HG02852 (cell line): ENCODE measurements at regions not wholly inside any gene's neighbourhood (a gene's known extent, or its start where the extent isn't known, plus 50 kb on each side); places are given as distances from the start of the nearest gene placed in this dataset.
"Not testable (repeated sequence)": the region's sequence is repeated elsewhere in the genome, so short reads cannot be mapped to it uniquely, and the experiment has no call there.

ENCODE experiments used
- ATAC-seq: cut with Tn5 transposase; IDR thresholded peaks from one replicate; pipeline ENCODE4 v1.9.1; 2021; ENCODE audit warnings: mild to moderate bottlenecking, moderate library complexity; ENCODE audit not compliant: unreplicated experiment

GRCh38 chr12:107517816-107518215, 167.8 kb upstream of the PWP1 start:
- ATAC-seq = not testable (repeated sequence)

- ATAC-seq = no peak
Observed at GRCh38 chr12:107518868-107519267, 166.7 kb upstream of the PWP1 start.

GRCh38 chr12:107519906-107520859, 165.4 kb upstream of the PWP1 start:
- ATAC-seq = no peak

- ATAC-seq = no peak
Observed at GRCh38 chr12:107521826-107522355, 163.7 kb upstream of the PWP1 start.

GRCh38 chr12:107522692-107523477, 162.7 kb upstream of the PWP1 start:
- no peak for ATAC-seq

GRCh38 chr12:107523775-107524535, 161.6 kb upstream of the PWP1 start:
- no peak for ATAC-seq

- ATAC-seq = no peak
Observed at GRCh38 chr12:107525063-107525718, 160.4 kb upstream of the PWP1 start.

- no peak for ATAC-seq
Observed at GRCh38 chr12:107525719-107526554, 159.7 kb upstream of the PWP1 start.

- no peak for ATAC-seq
Observed at GRCh38 chr12:107526555-107527180, 158.9 kb upstream of the PWP1 start.

- ATAC-seq = no peak
Observed at GRCh38 chr12:107528731-107529365, 156.8 kb upstream of the PWP1 start.

- no peak for ATAC-seq
Observed at GRCh38 chr12:107529991-107530390, 155.6 kb upstream of the PWP1 start.

- ATAC-seq = no peak
Observed at GRCh38 chr12:107530701-107531100, 154.9 kb upstream of the PWP1 start.

- no peak for ATAC-seq
Observed at GRCh38 chr12:107533218-107533617, 152.4 kb upstream of the PWP1 start.

GRCh38 chr12:107536613-107537012, 149.0 kb upstream of the PWP1 start:
- no peak for ATAC-seq

- ATAC-seq = no peak
Observed at GRCh38 chr12:107537464-107538119, 148.0 kb upstream of the PWP1 start.

- ATAC-seq = no peak
Observed at GRCh38 chr12:107539196-107539939, 146.2 kb upstream of the PWP1 start.

GRCh38 chr12:107541001-107541705, 144.4 kb upstream of the PWP1 start:
- ATAC-seq = no peak
